Sigmoid colon (tissue), 6 donors: ENCODE measurements at regions not wholly inside any gene's neighbourhood (a gene's known extent, or its start where the extent isn't known, plus 50 kb on each side); places are given as distances from the start of the nearest gene placed in this dataset.
A peak's percentile ranks its signal among the peaks of the same experiment; 100 is the strongest.

Experiments used
- DNase-seq: peaks from one replicate; pipeline ENCODE4 v3.0.0-alpha.2; 2019
- H3K27ac ChIP-seq, 4 donors: fragments of 200-600 bp; sonication (generic); one replicate each; pipeline ENCODE4 v1.5.1; 2016 to 2019; ENCODE audit warnings: mild to moderate bottlenecking in 1 of 4
- H3K27me3 ChIP-seq, 3 donors: fragments of 200-600 bp; sonication (generic); one replicate each; pipeline ENCODE4 v1.5.1; 2019; ENCODE audit warnings: mild to moderate bottlenecking in 1 of 3
- H3K36me3 ChIP-seq, 4 donors: fragments of 200-600 bp; sonication (generic); one replicate each; pipeline ENCODE4 v1.5.1; 2016 to 2019
- H3K4me1 ChIP-seq, 4 donors: fragments of 200-600 bp; sonication (generic); one replicate each; pipeline ENCODE4 v1.5.1; 2017 to 2019
- H3K4me3 ChIP-seq, 4 donors: fragments of 200-600 bp; sonication (generic); one replicate each; pipeline ENCODE4 v1.5.1; 2017 to 2019; ENCODE audit warnings: mild to moderate bottlenecking in 2 of 4, moderate library complexity in 1 of 4
- H3K9me3 ChIP-seq, 4 donors: fragments of 200-600 bp in 3 of 4; sonication (generic) in 3 of 4; one replicate each; pipeline versions ENCODE4 v1.5.1 to v1.6.1; 2013 to 2019
- EP300 ChIP-seq, 4 donors: sonication (generic); formaldehyde crosslinking; IDR thresholded peaks; one replicate each; pipeline ENCODE4 v1.6.1; 2017; ENCODE audit warnings: antibody characterized with exemption in 4 of 4
- POLR2A ChIP-seq, 2 donors: fragments of 450-650 bp; IDR thresholded peaks; one replicate each; pipeline ENCODE4 v1.6.1; 2016; ENCODE audit warnings: antibody characterized with exemption in 2 of 2, mild to moderate bottlenecking in 2 of 2, moderate library complexity in 2 of 2
- POLR2AphosphoS5 ChIP-seq, 4 donors: sonication (generic); formaldehyde crosslinking; IDR thresholded peaks; one replicate each; pipeline ENCODE4 v1.6.1; 2017; ENCODE audit warnings: antibody characterized with exemption in 4 of 4
- WGBS, 2 donors: extraction: QIAGEN DNeasy Blood & Tissue Kit; methylation state at CpG; one replicate each; pipeline ENCODE4 v1.1.7; 2013; 5-methylcytosine and 5-hydroxymethylcytosine counted together
- intact Hi-C: fragments of 100-400 bp; cut with DNase I; formaldehyde crosslinking; loops from one replicate; pipeline ENCODE4 v1.15.1; 2023
- TF ChIP-seq, protein P1 (sequence below), 4 experiments: fragments of 450-650 bp in 3 of 4; fragments of 200-600 bp in 1 of 4; IDR thresholded peaks; one replicate each; pipeline ENCODE4 v1.5.1; 2016 to 2019; ENCODE audit warnings: antibody characterized with exemption in 4 of 4, mild to moderate bottlenecking in 3 of 4, moderate library complexity in 2 of 4
- donor health status: healthy with polysubstance abuse.
- donor health status: healthy.

- intact Hi-C loops: no loop called here
- WGBS, 2 donors: 80 to 86% methylated on average over 11 of the region's 11 CpGs
- H3K36me3 ChIP-seq: no peaks in the 10 kb centered on the region
- H3K27me3 ChIP-seq: no peaks in the 10 kb centered on the region
- no peak for DNase-seq
- TF ChIP-seq POLR2AphosphoS5 (IDR thresholded peaks at IDR 0.05): no peak
- no peak for TF ChIP-seq EP300 (IDR thresholded peaks at IDR 0.05)
- TF ChIP-seq, protein P1, sequence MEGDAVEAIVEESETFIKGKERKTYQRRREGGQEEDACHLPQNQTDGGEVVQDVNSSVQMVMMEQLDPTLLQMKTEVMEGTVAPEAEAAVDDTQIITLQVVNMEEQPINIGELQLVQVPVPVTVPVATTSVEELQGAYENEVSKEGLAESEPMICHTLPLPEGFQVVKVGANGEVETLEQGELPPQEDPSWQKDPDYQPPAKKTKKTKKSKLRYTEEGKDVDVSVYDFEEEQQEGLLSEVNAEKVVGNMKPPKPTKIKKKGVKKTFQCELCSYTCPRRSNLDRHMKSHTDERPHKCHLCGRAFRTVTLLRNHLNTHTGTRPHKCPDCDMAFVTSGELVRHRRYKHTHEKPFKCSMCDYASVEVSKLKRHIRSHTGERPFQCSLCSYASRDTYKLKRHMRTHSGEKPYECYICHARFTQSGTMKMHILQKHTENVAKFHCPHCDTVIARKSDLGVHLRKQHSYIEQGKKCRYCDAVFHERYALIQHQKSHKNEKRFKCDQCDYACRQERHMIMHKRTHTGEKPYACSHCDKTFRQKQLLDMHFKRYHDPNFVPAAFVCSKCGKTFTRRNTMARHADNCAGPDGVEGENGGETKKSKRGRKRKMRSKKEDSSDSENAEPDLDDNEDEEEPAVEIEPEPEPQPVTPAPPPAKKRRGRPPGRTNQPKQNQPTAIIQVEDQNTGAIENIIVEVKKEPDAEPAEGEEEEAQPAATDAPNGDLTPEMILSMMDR (IDR thresholded peaks at IDR 0.05): no peak
- no peak for TF ChIP-seq POLR2A (IDR thresholded peaks at IDR 0.05)
- peaks cover 0 to 8% (median 0%) of the 10 kb centered on the region in 4 donors for H3K4me1 ChIP-seq
- peak overlapping the region in 1 of 4 donors; percentile 53 for H3K27ac ChIP-seq
- no peak overlapping the region for H3K4me3 ChIP-seq
- no peaks in the 10 kb centered on the region for H3K9me3 ChIP-seq
These were observed 69.7 kb upstream of the TNS3 start for GRCh38 chr7:47651355-47652317.

DNA sequence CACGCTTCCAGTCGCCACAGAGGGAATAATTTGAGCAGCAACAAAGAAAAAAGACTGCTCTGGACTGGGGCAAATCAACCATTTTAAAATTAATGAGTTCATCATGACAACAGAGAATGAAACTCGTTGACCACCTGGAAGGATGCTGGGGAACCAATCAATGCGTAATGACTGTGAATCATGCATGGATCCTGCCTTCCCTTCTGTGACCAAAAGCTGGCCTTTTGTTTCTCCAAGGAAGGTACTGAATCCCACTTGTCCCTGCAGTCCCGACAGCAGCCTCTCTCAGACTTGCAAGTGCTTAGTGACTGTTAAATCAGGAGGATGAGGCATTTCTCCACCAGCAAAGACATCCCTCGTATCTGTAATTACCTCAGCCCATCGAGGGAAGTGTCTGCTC lies 68.0 kb upstream of the TNS3 start:
- 91% methylated on average over 7 of the region's 7 CpGs for WGBS, 2 donors
- DNase-seq: no peak

GRCh38 chr7:47648275-47648925 lies 66.5 kb upstream of the TNS3 start:
- H3K27me3 ChIP-seq: no peaks in the 10 kb centered on the region
- TF ChIP-seq EP300 (IDR thresholded peaks at IDR 0.05) (no peak), POLR2AphosphoS5 (IDR thresholded peaks at IDR 0.05) (no peak), POLR2A (IDR thresholded peaks at IDR 0.05) (no peak)
- TF ChIP-seq, protein P1 (IDR thresholded peaks at IDR 0.05): no peak
- no peak overlapping the region for H3K4me3 ChIP-seq
- WGBS, 2 donors: 74 to 81% methylated on average over 7 of the region's 7 CpGs
- intact Hi-C loops: no loop called here
- H3K36me3 ChIP-seq: no peaks in the 10 kb centered on the region
- peaks cover 0 to 8% (median 0%) of the 10 kb centered on the region in 4 donors for H3K4me1 ChIP-seq
- no peak overlapping the region for H3K27ac ChIP-seq
- no peaks in the 10 kb centered on the region for H3K9me3 ChIP-seq
- DNase-seq: no peak

More for the DNA sequence above, 68.0 kb upstream of the TNS3 start:
- Histone ChIP-seq H3K36me3 (no peaks in the 10 kb centered on the region), H3K27me3 (no peaks in the 10 kb centered on the region), H3K4me1 (peaks cover 0 to 8% (median 0%) of the 10 kb centered on the region in 4 donors), H3K9me3 (no peaks in the 10 kb centered on the region), H3K4me3 (no peak overlapping the region), H3K27ac (no peak overlapping the region)
- TF ChIP-seq POLR2A (IDR thresholded peaks at IDR 0.05) (no peak), EP300 (IDR thresholded peaks at IDR 0.05) (no peak), POLR2AphosphoS5 (IDR thresholded peaks at IDR 0.05) (no peak)
- TF ChIP-seq, protein P1 (IDR thresholded peaks at IDR 0.05): no peak
- intact Hi-C loops: no loop called here

DNA sequence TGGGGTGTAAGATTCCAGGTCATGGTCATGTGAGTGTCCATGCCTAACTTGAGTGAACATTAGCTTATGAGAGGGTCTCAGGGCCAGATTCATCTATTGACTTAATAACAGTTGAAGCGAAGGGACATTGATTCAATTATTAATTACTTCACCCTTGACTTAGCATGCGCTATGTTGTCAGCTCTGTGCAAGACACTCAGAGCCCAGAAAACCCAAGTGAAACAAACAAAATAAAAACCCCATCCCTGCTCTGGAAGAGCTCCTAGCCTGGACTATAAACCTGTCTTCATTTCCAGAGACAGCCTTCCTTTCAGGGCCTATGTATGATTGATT lies 66.0 kb upstream of the TNS3 start:
- WGBS, 2 donors: 95 to 99% methylated on average over 2 of the region's 2 CpGs
- no peak for DNase-seq
- Histone ChIP-seq H3K4me1 (peaks cover 0 to 8% (median 0%) of the 10 kb centered on the region in 4 donors), H3K27me3 (no peaks in the 10 kb centered on the region), H3K27ac (no peak overlapping the region), H3K4me3 (no peak overlapping the region), H3K9me3 (no peaks in the 10 kb centered on the region), H3K36me3 (no peaks in the 10 kb centered on the region)
- TF ChIP-seq POLR2AphosphoS5 (IDR thresholded peaks at IDR 0.05): no peak
- no peak for TF ChIP-seq POLR2A (IDR thresholded peaks at IDR 0.05)
- TF ChIP-seq EP300 (IDR thresholded peaks at IDR 0.05): no peak
- TF ChIP-seq, protein P1 (IDR thresholded peaks at IDR 0.05): no peak
- intact Hi-C loops: no loop called here
